GM18505 (cell line): ENCODE measurements at regions not wholly inside any gene's neighbourhood (a gene's known extent, or its start where the extent isn't known, plus 50 kb on each side); places are given as distances from the start of the nearest gene placed in this dataset.

Experiments used
- ATAC-seq: cut with Tn5 transposase; IDR thresholded peaks from one replicate; pipeline ENCODE4 v1.9.1; 2021; ENCODE audit not compliant: unreplicated experiment
- POLR2A ChIP-seq: IDR thresholded peaks from 4 replicates; pipeline ENCODE4 v1.6.1; 2011; ENCODE audit warnings: borderline replicate concordance; ENCODE audit not compliant: insufficient read depth, insufficient read length; ENCODE audit errors: extremely low read depth

DNA sequence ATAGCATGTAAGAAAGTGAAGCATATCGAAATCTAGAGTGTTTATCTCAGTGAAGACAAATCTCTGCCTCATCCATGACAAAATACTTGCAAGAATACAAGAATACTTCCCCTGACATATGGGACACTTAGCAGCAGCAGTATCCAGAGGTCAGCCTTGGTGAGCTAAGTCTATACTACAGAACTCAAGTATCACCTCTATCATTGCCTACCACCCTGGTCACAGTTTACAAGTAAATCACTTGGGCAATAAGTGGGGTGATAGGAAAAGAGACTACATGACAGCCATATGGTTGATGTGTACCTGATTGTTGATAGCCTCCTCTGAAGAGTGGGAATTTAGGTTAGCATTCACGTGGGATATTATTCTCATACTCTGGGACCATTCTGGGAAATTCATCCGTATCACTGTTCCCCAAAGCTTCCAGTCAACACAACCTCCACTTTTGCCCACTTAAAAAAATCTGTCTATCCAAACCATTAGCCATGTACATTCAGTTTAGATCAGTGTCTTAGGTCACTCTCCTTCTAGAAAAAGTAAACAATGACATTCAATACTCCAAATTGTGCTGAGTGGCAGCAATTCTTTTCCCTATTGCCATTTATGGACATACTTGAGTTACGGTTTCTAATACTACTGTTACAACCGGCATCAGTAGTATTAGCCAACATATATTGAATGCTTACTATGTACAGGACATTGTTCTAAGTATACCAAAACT lies 118.2 kb upstream of the PRSS16 start:
- ATAC-seq, result no peak
- no peak for TF ChIP-seq POLR2A

DNA sequence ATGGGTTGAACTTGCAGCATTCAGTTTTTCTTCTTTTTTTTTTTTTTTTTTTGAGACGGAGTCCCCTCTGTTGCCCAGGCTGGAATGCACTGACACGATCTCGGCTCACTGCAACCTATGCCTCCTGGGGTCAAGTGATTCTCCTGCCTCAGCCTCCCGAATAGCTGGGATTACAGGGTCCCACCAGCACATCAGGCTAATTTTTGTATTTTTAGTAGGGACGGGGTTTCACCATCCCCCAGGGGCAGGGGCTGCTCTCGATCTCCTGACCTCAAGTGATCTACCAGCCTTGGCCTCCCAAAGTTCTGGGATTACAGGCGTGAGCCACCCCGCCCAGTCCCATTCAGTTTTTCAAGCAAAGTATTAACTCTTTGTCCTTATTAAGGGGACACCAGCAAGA lies 117.6 kb upstream of the PRSS16 start:
- TF ChIP-seq POLR2A, result no peak
- ATAC-seq, result no peak

- TF ChIP-seq POLR2A, result no peak
- no peak for ATAC-seq
These were observed 116.7 kb upstream of the PRSS16 start for GRCh38 chr6:27130668-27131428.

- peak; percentile 5 for ATAC-seq
- peak; percentile 89 for TF ChIP-seq POLR2A
These were observed 115.3 kb upstream of the PRSS16 start for GRCh38 chr6:27132282-27132531.

- TF ChIP-seq POLR2A, result peak; percentile 98
- peak; percentile 61 for ATAC-seq
These were observed 114.8 kb upstream of the PRSS16 start for GRCh38 chr6:27132532-27133280.

DNA sequence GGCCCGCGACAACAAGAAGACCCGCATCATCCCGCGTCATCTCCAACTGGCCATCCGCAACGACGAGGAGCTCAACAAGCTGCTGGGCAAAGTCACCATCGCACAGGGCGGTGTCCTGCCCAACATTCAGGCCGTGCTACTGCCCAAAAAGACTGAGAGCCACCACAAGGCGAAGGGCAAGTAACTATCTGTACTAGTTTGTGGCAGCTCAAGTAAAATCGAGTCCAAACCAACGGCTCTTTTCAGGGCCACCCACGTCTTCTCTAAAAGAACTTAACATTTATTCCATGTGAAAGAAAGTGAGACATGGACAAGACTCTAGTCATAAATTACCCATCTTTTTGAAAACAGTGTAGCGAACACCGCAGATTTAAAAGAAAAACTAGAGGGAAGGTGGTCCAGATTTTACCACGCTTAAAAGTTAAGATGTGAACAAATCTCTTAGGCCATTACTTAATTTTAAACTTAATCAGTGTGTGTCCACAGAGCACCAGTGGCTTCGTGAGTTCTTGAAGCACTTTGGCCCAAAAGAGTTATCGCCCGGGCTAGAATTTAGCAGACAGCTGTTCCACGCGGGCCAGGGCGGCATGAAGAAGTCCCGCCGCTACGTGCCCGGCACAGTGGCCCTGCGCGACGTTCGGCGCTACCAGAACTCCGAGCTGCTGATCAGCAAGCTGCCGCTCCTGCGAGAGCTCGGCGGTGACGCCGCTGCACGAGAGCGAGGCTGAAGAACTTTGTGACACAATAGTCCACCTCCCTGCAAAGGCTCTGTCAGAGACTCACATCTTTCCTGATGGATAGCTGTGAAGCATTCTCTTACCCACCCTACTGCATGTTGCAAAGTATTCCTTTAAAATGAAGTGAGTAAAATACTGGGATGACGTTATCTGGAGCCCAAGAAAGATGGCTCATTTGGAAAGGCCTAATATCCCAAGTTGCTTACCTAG lies 113.9 kb upstream of the PRSS16 start:
- peak; percentile 27 for ATAC-seq
- TF ChIP-seq POLR2A, result peak; percentile 93

GRCh38 chr6:27135087-27135657 lies 112.3 kb upstream of the PRSS16 start:
- ATAC-seq, result no peak
- no peak for TF ChIP-seq POLR2A

- no peak for TF ChIP-seq POLR2A
These were observed 111.3 kb upstream of the PRSS16 start for GRCh38 chr6:27136077-27136644.

GRCh38 chr6:27136978-27137814 lies 110.3 kb upstream of the PRSS16 start:
- no peak for TF ChIP-seq POLR2A
- ATAC-seq, result no peak

More at GRCh38 chr6:27136077-27136644, 111.3 kb upstream of the PRSS16 start:
- no peak for ATAC-seq

GRCh38 chr6:27138406-27138805 lies 109.1 kb upstream of the PRSS16 start:
- no peak for ATAC-seq
- TF ChIP-seq POLR2A, result no peak

GRCh38 chr6:27138837-27139755 lies 108.4 kb upstream of the PRSS16 start:
- ATAC-seq, result peak; percentile 56
- peak; percentile 99 for TF ChIP-seq POLR2A
